B cell (primary cell): ENCODE measurements at regions not wholly inside any gene's neighbourhood (a gene's known extent, or its start where the extent isn't known, plus 50 kb on each side); places are given as distances from the start of the nearest gene placed in this dataset.

ENCODE experiments used
- ATAC-seq: fragments of 200-7000 bp; cut with Tn5 transposase; one replicate; pipeline ENCODE4 v1.10.0; 2021; ENCODE audit warnings: low read depth, mild to moderate bottlenecking, moderate number of reproducible peaks, moderate library complexity
- CTCF ChIA-PET: fragments of 350-600 bp; sonication (Branson Sonifier 250); formaldehyde crosslinking; loops from one replicate; lab custom pipeline; 2021; ENCODE audit warnings: antibody characterized with exemption, inconsistent platforms; lab: Charles Lee
- POLR2A ChIA-PET: fragments of 350-600 bp; sonication (Branson Sonifier 250); formaldehyde crosslinking; loops from one replicate; lab custom pipeline; 2021; ENCODE audit warnings: antibody characterized with exemption; lab: Charles Lee
- DNase-seq: peaks from one replicate; pipeline ENCODE4 v3.0.0; 2013
- H2AFZ ChIP-seq: 2 replicates; pipeline ENCODE4 v1.6.1; 2012; ENCODE audit warnings: mild to moderate bottlenecking, low read depth, low read length; ENCODE audit not compliant: insufficient read depth, poor library complexity, severe bottlenecking
- H3K27ac ChIP-seq, 2 donors: 1 replicate in 1 of 2; 2 replicates in 1 of 2; pipeline ENCODE4 v1.5.1; 2012 to 2013; ENCODE audit warnings: low read length in 2 of 2, mild to moderate bottlenecking in 2 of 2, moderate library complexity in 1 of 2
- H3K27me3 ChIP-seq, 4 experiments: fragments of 200-600 bp in 1 of 4; sonication (generic) in 1 of 4; replicated peaks in 1 of 4; 1 replicate in 2 of 4; 2 replicates in 2 of 4; pipeline versions ENCODE4 v1.6.1 to v1.7.0; 2013 to 2016; ENCODE audit warnings: low read length in 3 of 4, mild to moderate bottlenecking in 2 of 4, mixed read lengths in 1 of 4, moderate library complexity in 1 of 4; ENCODE audit not compliant: insufficient read depth in 4 of 4, control insufficient read depth in 3 of 4; ENCODE audit errors: control extremely low read depth in 1 of 4
- H3K36me3 ChIP-seq, 2 experiments: replicated peaks in 1 of 2; 1 replicate in 1 of 2; 2 replicates in 1 of 2; pipeline versions ENCODE4 v1.6.1 to v1.7.1; 2013; ENCODE audit warnings: low read length in 1 of 2; ENCODE audit not compliant: insufficient read depth in 2 of 2, control insufficient read depth in 1 of 2; ENCODE audit errors: control extremely low read depth in 1 of 2, extremely low read depth in 1 of 2
- H3K4me1 ChIP-seq, 2 donors: fragments of 200-600 bp in 1 of 2; sonication (generic) in 1 of 2; 1 replicate in 1 of 2; 2 replicates in 1 of 2; pipeline versions ENCODE4 v1.5.1 to v1.6.1; 2013 to 2017; ENCODE audit warnings: low read length in 2 of 2; ENCODE audit not compliant: control insufficient read depth in 2 of 2, insufficient read depth in 2 of 2
- H3K4me2 ChIP-seq: replicated peaks from 2 replicates; pipeline ENCODE3; 2012; ENCODE audit warnings: mild to moderate bottlenecking, low read depth, low read length; ENCODE audit not compliant: poor library complexity, severe bottlenecking
- H3K4me3 ChIP-seq, 5 experiments: fragments of 200-600 bp in 1 of 5; sonication (generic) in 1 of 5; 1 replicate in 3 of 5; 2 replicates in 2 of 5; pipeline versions ENCODE4 v1.5.1 to v1.7.0; 2011 to 2016; ENCODE audit warnings: low read length in 4 of 5, mild to moderate bottlenecking in 4 of 5, low read depth in 2 of 5, control low read depth in 1 of 5, moderate library complexity in 1 of 5; ENCODE audit not compliant: insufficient read depth in 1 of 5; ENCODE audit errors: control extremely low read depth in 1 of 5, extremely low read depth in 1 of 5
- H3K79me2 ChIP-seq: fragments of 200-600 bp; sonication (generic); one replicate; pipeline ENCODE4 v1.6.0; 2016; ENCODE audit warnings: low read length; ENCODE audit not compliant: control insufficient read depth, insufficient read depth
- H3K9ac ChIP-seq: fragments of 200-600 bp; sonication (generic); 2 replicates; pipeline ENCODE4 v1.6.1; 2017; ENCODE audit warnings: mild to moderate bottlenecking, low read length, moderate library complexity
- H3K9me3 ChIP-seq, 3 donors: one replicate each; pipeline versions ENCODE4 v1.6.1 to v1.7.1; 2013; ENCODE audit warnings: low read length in 2 of 3; ENCODE audit not compliant: control insufficient read depth in 2 of 3, insufficient read depth in 1 of 3; ENCODE audit errors: control extremely low read depth in 1 of 3
- H4K20me1 ChIP-seq: 2 replicates; pipeline ENCODE4 v1.6.0; 2012; ENCODE audit warnings: mild to moderate bottlenecking, low read length; ENCODE audit not compliant: insufficient read depth, control insufficient read depth, poor library complexity, severe bottlenecking
- H3K27ac Mint-ChIP-seq: one replicate; pipeline ENCODE4 v1.8.0; 2021; ENCODE audit warnings: mixed read lengths
- H3K27me3 Mint-ChIP-seq: one replicate; pipeline ENCODE4 v1.8.0; 2021; ENCODE audit warnings: mixed read lengths
- H3K4me1 Mint-ChIP-seq: one replicate; pipeline ENCODE4 v1.8.0; 2021; ENCODE audit warnings: mixed read lengths
- H3K4me3 Mint-ChIP-seq: one replicate; pipeline ENCODE4 v1.8.0; 2021; ENCODE audit warnings: mixed read lengths
- H3K9me3 Mint-ChIP-seq: one replicate; pipeline ENCODE4 v1.8.0; 2022; ENCODE audit warnings: mixed read lengths; ENCODE audit not compliant: insufficient read depth
- CTCF ChIP-seq: fragments of 200-600 bp; IDR thresholded peaks from one replicate; pipeline ENCODE4 v1.8.0; 2022; ENCODE audit warnings: antibody characterized with exemption, mild to moderate bottlenecking
- EZH2 ChIP-seq: IDR thresholded peaks from 2 replicates; pipeline ENCODE4 v1.6.1; 2012; ENCODE audit warnings: borderline replicate concordance, low read depth, mild to moderate bottlenecking, moderate library complexity, low read length; ENCODE audit not compliant: insufficient read depth, poor library complexity, severe bottlenecking
- WGBS: methylation state at CpG from one replicate; pipeline ENCODE4 v1.1.5; 2013; ENCODE audit warnings: missing lambda C conversion rate; ENCODE audit not compliant: insufficient coverage; 5-methylcytosine and 5-hydroxymethylcytosine counted together
- intact Hi-C: fragments of 100-400 bp; cut with micrococcal nuclease; formaldehyde crosslinking; loops from one replicate; pipeline ENCODE4 v1.10.0; 2022

- no peaks in the 10 kb centered on the region for H3K4me1 Mint-ChIP-seq
- H3K27me3 Mint-ChIP-seq, result peaks cover 16% of the 10 kb centered on the region
- Histone ChIP-seq H3K9ac (no peak overlapping the region), H3K4me2 (no peak overlapping the region), H4K20me1 (no peaks in the 10 kb centered on the region), H3K4me3 (no peak overlapping the region), H3K27ac (no peak overlapping the region), H3K4me1 (no peaks in the 10 kb centered on the region), H3K79me2 (no peaks in the 10 kb centered on the region), H2AFZ (no peak overlapping the region), H3K27me3 (peaks cover 0 to 4% (median 0%) of the 10 kb centered on the region in 4 experiments), H3K9me3 (no peaks in the 10 kb centered on the region), H3K36me3 (no peaks in the 10 kb centered on the region)
- no peak overlapping the region for H3K27ac Mint-ChIP-seq
- ChIA-PET POLR2A (no interaction called here), CTCF (no interaction called here)
- H3K9me3 Mint-ChIP-seq, result no peaks in the 10 kb centered on the region
- H3K4me3 Mint-ChIP-seq, result no peak overlapping the region
- DNase-seq (no peak), ATAC-seq (no peak)
- intact Hi-C loops, result no loop called here
- 81% methylated on average over 8 of the region's 8 CpGs for WGBS
- TF ChIP-seq EZH2 (no peak), CTCF (no peak)
Observed at GRCh38 chr1:232260861-232261260, 369.1 kb downstream of the SIPA1L2 start.

- intact Hi-C loops, result no loop called here
- Histone ChIP-seq H3K36me3 (no peaks in the 10 kb centered on the region), H2AFZ (no peak overlapping the region), H3K79me2 (no peaks in the 10 kb centered on the region), H3K9ac (no peak overlapping the region), H3K4me3 (no peak overlapping the region), H3K9me3 (no peaks in the 10 kb centered on the region), H3K27me3 (peaks cover 0 to 4% (median 0%) of the 10 kb centered on the region in 4 experiments), H3K27ac (no peak overlapping the region), H4K20me1 (no peaks in the 10 kb centered on the region), H3K4me2 (no peak overlapping the region), H3K4me1 (no peaks in the 10 kb centered on the region)
- ChIA-PET CTCF (no interaction called here), POLR2A (no interaction called here)
- WGBS, result no CpG with 5 or more reads among the region's 3 CpGs
- no peak overlapping the region for H3K27ac Mint-ChIP-seq
- no peaks in the 10 kb centered on the region for H3K9me3 Mint-ChIP-seq
- no peak for TF ChIP-seq CTCF
- no peak for TF ChIP-seq EZH2
- peaks cover 16% of the 10 kb centered on the region for H3K27me3 Mint-ChIP-seq
- no peaks in the 10 kb centered on the region for H3K4me1 Mint-ChIP-seq
- DNase-seq (no peak), ATAC-seq (no peak)
- no peak overlapping the region for H3K4me3 Mint-ChIP-seq
Observed at GRCh38 chr1:232260045-232260444, 369.9 kb downstream of the SIPA1L2 start.
